D721Med (cell line): ENCODE measurements at regions not wholly inside any gene's neighbourhood (a gene's known extent, or its start where the extent isn't known, plus 50 kb on each side); places are given as distances from the start of the nearest gene placed in this dataset.

Source experiments
- DNase-seq: peaks from one replicate; pipeline ENCODE4 v3.0.0; 2011; ENCODE audit warnings: low spot score; ENCODE audit not compliant: insufficient read length
- FAIRE-seq: peaks from 2 replicates; lab custom pipeline; 2011; peaks lifted over from hg19 to GRCh38; lab: Jason Lieb, UNC
- TF ChIP-seq, protein P1 (sequence below): IDR thresholded peaks from 2 replicates; pipeline ENCODE4 v1.5.1; 2012; ENCODE audit warnings: mild to moderate bottlenecking, control low read depth; ENCODE audit not compliant: insufficient read depth; ENCODE audit errors: missing control alignments

DNA sequence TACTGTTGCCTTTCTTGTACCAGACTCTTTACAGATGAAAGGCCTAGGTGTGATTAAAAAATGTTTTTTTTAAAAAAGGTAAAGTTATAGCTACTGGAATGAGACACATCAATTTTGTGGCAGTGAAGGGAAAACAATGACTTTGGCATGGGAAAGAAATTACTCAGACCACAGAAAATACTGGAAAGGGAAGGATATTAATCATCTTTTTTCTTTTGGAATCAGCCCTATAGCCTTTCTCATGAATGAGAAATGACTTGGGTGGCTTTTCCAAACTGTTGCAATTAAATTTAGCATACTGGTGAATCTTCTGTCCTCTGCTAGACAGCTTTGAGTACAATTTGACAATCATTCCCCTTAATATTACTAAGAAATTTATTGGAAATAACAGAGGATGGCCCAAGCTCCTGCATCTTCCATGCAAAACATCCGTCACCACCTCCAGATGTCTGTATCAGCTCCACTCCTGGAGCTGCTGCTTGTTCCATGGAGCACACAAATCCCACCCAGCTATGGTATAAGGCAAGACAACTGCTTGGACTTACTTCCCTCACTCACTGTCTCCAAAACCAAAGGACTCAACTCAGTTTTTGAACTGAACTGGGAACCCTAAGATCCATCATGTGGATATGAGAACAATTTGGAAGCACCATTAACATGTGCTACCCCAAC lies 97.6 kb upstream of the ARSJ start:
- TF ChIP-seq, protein P1, sequence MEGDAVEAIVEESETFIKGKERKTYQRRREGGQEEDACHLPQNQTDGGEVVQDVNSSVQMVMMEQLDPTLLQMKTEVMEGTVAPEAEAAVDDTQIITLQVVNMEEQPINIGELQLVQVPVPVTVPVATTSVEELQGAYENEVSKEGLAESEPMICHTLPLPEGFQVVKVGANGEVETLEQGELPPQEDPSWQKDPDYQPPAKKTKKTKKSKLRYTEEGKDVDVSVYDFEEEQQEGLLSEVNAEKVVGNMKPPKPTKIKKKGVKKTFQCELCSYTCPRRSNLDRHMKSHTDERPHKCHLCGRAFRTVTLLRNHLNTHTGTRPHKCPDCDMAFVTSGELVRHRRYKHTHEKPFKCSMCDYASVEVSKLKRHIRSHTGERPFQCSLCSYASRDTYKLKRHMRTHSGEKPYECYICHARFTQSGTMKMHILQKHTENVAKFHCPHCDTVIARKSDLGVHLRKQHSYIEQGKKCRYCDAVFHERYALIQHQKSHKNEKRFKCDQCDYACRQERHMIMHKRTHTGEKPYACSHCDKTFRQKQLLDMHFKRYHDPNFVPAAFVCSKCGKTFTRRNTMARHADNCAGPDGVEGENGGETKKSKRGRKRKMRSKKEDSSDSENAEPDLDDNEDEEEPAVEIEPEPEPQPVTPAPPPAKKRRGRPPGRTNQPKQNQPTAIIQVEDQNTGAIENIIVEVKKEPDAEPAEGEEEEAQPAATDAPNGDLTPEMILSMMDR = no peak
- DNase-seq (no peak), FAIRE-seq (no peak)

DNA sequence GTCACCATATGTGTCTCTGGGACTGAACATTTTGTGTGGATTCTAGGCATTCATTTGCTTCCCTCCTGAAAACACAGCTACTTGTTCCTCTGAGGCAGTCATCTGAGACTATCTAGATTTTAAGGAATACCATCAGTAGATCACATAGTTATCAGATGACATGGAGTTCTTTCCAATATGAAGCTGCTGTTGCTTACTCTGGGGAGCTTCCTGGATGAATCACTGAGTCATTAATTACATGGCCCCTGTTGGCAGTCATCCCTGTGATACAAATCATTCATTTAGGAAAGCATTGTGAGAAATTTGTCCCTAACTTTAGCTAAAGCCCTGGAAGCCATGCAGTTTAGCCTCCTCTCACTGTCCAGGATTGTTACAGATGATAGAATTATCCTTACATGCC lies 98.2 kb upstream of the ARSJ start:
- DNase-seq (no peak), FAIRE-seq (no peak)
- TF ChIP-seq, protein P1 = no peak

DNA sequence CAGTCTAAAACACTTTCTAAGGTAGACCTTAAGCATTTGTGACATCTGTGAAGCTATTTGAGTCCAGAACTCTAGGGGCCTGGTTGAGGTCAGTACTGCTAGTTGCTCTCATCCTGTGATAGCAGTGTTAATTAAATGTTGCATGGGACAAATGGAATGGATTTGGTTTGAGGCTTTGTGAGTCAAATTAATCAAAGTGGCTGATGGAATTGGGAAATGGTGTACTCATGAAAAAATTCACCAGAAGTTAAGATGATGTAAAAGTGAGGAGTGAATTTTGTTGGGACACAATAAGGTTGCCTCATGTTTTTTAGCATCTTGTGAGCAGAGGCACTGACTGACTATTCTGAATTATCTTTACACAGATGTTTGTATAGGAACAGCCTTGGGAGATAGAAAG lies 99.2 kb upstream of the ARSJ start:
- FAIRE-seq (no peak), DNase-seq (no peak)

DNA sequence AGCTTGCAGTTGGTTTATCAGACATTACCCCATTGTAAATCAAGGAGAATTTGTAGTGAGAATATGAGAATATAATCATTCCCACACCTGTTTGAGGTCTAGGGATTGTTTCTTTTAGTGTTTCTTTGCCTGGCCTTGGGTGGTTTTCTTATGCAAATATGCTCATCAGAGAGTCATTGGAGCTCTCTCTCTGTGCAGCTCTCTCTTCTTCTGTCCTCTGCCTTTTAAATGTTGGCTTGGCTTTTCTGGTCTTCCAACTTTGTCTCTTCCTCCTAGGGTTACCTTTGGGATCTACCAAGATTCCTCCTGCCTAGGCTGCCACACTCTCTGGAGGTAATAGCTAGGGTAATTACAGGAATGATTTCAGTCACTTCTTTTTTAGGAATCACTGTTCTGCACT lies 102.3 kb upstream of the ARSJ start:
- FAIRE-seq (no peak), DNase-seq (no peak)
- TF ChIP-seq, protein P1 = no peak

More for the DNA sequence above, 99.2 kb upstream of the ARSJ start:
- TF ChIP-seq, protein P1 = no peak

DNA sequence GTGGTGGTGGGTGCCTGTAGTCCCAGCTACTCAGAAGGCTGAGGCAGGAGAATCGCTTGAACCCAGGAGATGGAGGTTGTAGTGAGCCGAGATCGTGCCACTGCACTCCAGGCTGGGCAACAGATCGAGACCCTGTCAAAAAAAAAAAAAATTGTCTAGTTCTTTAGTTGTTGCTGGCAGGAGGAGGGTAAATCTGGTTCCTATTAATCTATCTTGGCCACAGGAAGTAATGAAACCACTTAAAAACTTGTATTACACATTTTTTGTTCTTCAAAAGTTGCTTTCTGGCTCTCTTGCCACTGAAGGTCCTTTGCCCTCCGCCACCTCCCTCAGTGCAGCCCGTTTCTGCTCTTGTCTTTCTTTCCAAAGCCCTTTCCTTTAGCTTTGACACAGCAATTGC lies 102.9 kb upstream of the ARSJ start:
- DNase-seq (no peak), FAIRE-seq (no peak)
- TF ChIP-seq, protein P1 = no peak

DNA sequence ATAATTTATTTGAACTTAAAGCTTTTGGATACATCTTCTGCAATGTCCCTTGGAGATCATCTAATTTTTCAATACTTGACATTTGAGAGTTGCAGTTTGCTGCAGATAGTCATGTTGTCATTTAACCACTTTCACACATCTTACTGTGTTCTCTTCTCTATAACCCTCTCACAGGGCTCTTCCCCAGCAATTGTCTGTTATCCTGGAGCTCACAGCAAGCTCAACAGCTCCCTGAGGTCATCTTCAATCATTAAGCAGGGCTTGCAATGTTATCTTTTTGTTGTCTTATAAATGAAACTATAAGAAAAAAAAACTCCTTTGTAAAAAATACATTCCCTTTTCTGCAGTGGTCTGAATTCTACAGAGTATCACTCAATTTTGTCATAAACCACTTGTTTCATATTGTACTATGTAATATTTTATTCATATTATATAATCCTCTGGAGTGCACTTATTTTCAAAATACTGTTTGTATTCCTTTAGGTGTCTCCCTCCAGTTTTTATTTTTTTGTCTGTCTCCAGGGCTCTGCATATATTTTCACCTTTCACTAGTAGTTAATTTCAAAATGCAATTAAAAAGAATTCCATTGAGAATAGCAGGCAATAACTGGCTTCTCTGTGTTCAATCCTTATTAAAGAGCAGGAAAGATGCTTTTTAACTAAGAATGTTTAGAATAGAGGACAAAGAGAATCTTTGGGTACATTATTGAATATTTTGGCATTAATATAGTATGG lies 106.3 kb upstream of the ARSJ start:
- FAIRE-seq (no peak), DNase-seq (no peak)
- TF ChIP-seq, protein P1 = no peak
